ENCODE measurements at regions not wholly inside any gene's neighbourhood (a gene's known extent, or its start where the extent isn't known, plus 50 kb on each side); places are given as distances from the start of the nearest gene placed in this dataset.

DNA sequence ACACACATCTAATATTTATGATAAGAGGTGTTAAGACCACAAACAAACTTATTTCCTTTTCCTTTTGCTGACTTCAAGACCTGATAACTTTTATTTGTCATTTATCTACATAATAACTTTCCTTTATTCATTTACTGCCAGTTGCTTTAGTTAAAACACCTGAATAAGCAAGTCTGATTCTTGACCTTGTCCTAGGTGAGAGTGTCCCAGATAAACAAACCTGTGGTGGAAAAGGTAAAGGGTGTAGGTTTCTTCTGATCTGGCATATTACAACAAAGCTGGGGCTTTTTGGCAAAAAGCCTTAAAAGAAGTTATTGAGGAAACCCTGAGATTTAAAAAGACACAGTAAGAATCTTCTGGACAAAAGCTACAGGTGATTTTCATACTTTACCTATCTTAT is 191.5 kb downstream of the ZBBX start:
- no peak overlapping the region for H2AFZ ChIP-seq (ENCODE audit: low read depth)
- H3K27ac ChIP-seq (ENCODE audit: low read depth in 2 of 2, low read length in 1 of 2) = no peak overlapping the region
- no peaks in the 10 kb centered on the region for H3K9me2 ChIP-seq
- TF ChIP-seq MEF2A (IDR thresholded peaks at IDR 0.05; ENCODE audit: borderline replicate concordance, low read depth) (no peak), NFIC (IDR thresholded peaks at IDR 0.05; ENCODE audit: borderline replicate concordance) (no peak), SIN3A (IDR thresholded peaks at IDR 0.05; ENCODE audit: borderline replicate concordance, low read depth, low read length) (no peak), GABPA (IDR thresholded peaks at IDR 0.05; ENCODE audit: low read depth) (no peak), EP300 (IDR thresholded peaks at IDR 0.05; ENCODE audit: borderline replicate concordance in 1 of 2, low read depth in 1 of 2, low read length in 1 of 2) (no peak), FOXJ3 (CRISPR knock-in tag; IDR thresholded peaks at IDR 0.05) (no peak), TAF1 (IDR thresholded peaks at IDR 0.05; ENCODE audit: borderline replicate concordance, low read depth, low read length) (no peak), EZH2phosphoT487 (IDR thresholded peaks at IDR 0.05; ENCODE audit: borderline replicate concordance, low read depth) (no peak), GATA2 (CRISPR knock-in tag; IDR thresholded peaks at IDR 0.05) (no peak), FOXM1 (IDR thresholded peaks at IDR 0.05; ENCODE audit: low read depth) (no peak), CHD2 (IDR thresholded peaks at IDR 0.05; ENCODE audit: low read length, partially characterized antibody) (no peak), MXI1 (IDR thresholded peaks at IDR 0.05; ENCODE audit: low read depth, low read length) (no peak)
- TF ChIP-seq, protein P1, sequence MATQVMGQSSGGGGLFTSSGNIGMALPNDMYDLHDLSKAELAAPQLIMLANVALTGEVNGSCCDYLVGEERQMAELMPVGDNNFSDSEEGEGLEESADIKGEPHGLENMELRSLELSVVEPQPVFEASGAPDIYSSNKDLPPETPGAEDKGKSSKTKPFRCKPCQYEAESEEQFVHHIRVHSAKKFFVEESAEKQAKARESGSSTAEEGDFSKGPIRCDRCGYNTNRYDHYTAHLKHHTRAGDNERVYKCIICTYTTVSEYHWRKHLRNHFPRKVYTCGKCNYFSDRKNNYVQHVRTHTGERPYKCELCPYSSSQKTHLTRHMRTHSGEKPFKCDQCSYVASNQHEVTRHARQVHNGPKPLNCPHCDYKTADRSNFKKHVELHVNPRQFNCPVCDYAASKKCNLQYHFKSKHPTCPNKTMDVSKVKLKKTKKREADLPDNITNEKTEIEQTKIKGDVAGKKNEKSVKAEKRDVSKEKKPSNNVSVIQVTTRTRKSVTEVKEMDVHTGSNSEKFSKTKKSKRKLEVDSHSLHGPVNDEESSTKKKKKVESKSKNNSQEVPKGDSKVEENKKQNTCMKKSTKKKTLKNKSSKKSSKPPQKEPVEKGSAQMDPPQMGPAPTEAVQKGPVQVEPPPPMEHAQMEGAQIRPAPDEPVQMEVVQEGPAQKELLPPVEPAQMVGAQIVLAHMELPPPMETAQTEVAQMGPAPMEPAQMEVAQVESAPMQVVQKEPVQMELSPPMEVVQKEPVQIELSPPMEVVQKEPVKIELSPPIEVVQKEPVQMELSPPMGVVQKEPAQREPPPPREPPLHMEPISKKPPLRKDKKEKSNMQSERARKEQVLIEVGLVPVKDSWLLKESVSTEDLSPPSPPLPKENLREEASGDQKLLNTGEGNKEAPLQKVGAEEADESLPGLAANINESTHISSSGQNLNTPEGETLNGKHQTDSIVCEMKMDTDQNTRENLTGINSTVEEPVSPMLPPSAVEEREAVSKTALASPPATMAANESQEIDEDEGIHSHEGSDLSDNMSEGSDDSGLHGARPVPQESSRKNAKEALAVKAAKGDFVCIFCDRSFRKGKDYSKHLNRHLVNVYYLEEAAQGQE (IDR thresholded peaks at IDR 0.05; ENCODE audit: low read depth, low read length) = no peak
- TF ChIP-seq, protein P2, sequence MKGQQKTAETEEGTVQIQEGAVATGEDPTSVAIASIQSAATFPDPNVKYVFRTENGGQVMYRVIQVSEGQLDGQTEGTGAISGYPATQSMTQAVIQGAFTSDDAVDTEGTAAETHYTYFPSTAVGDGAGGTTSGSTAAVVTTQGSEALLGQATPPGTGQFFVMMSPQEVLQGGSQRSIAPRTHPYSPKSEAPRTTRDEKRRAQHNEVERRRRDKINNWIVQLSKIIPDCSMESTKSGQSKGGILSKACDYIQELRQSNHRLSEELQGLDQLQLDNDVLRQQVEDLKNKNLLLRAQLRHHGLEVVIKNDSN (IDR thresholded peaks at IDR 0.05; ENCODE audit: borderline replicate concordance, low read depth) = no peak
- TF ChIP-seq, protein P3, sequence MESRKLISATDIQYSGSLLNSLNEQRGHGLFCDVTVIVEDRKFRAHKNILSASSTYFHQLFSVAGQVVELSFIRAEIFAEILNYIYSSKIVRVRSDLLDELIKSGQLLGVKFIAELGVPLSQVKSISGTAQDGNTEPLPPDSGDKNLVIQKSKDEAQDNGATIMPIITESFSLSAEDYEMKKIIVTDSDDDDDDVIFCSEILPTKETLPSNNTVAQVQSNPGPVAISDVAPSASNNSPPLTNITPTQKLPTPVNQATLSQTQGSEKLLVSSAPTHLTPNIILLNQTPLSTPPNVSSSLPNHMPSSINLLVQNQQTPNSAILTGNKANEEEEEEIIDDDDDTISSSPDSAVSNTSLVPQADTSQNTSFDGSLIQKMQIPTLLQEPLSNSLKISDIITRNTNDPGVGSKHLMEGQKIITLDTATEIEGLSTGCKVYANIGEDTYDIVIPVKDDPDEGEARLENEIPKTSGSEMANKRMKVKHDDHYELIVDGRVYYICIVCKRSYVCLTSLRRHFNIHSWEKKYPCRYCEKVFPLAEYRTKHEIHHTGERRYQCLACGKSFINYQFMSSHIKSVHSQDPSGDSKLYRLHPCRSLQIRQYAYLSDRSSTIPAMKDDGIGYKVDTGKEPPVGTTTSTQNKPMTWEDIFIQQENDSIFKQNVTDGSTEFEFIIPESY (IDR thresholded peaks at IDR 0.05; ENCODE audit: borderline replicate concordance, low read depth) = no peak
- TF ChIP-seq, protein P4, sequence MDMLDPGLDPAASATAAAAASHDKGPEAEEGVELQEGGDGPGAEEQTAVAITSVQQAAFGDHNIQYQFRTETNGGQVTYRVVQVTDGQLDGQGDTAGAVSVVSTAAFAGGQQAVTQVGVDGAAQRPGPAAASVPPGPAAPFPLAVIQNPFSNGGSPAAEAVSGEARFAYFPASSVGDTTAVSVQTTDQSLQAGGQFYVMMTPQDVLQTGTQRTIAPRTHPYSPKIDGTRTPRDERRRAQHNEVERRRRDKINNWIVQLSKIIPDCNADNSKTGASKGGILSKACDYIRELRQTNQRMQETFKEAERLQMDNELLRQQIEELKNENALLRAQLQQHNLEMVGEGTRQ (IDR thresholded peaks at IDR 0.05; ENCODE audit: borderline replicate concordance, low read depth, low read length) = no peak
- TF ChIP-seq, protein P5, sequence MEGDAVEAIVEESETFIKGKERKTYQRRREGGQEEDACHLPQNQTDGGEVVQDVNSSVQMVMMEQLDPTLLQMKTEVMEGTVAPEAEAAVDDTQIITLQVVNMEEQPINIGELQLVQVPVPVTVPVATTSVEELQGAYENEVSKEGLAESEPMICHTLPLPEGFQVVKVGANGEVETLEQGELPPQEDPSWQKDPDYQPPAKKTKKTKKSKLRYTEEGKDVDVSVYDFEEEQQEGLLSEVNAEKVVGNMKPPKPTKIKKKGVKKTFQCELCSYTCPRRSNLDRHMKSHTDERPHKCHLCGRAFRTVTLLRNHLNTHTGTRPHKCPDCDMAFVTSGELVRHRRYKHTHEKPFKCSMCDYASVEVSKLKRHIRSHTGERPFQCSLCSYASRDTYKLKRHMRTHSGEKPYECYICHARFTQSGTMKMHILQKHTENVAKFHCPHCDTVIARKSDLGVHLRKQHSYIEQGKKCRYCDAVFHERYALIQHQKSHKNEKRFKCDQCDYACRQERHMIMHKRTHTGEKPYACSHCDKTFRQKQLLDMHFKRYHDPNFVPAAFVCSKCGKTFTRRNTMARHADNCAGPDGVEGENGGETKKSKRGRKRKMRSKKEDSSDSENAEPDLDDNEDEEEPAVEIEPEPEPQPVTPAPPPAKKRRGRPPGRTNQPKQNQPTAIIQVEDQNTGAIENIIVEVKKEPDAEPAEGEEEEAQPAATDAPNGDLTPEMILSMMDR (IDR thresholded peaks at IDR 0.05) = no peak
- H3F3A ChIP-seq (replicated peaks; ENCODE audit: insufficient read depth) = no peaks in the 10 kb centered on the region
- no peaks in the 10 kb centered on the region for H3K9me3 ChIP-seq
- ChIA-PET POLR2A (no interaction called here), CTCF (no interaction called here)
- no peaks in the 10 kb centered on the region for H3K27me3 ChIP-seq (ENCODE audit: insufficient read depth)
- no peaks in the 10 kb centered on the region for H3K36me3 ChIP-seq (replicated peaks in 1 of 2; ENCODE audit: control insufficient read depth in 1 of 2, insufficient read depth in 2 of 2, low read length in 1 of 2)
- no peaks in the 10 kb centered on the region for H4K20me1 ChIP-seq (ENCODE audit: insufficient read depth)
- no peaks in the 10 kb centered on the region for H3K4me1 ChIP-seq (ENCODE audit: control insufficient read depth in 1 of 2, insufficient read depth in 2 of 2, low read depth in 1 of 2, low read length in 1 of 2)
- H3K4me3 ChIP-seq (ENCODE audit: low read depth in 2 of 2, low read length in 1 of 2) = no peak overlapping the region
- H3K79me2 ChIP-seq (ENCODE audit: insufficient read depth) = no peaks in the 10 kb centered on the region
- H3K4me2 ChIP-seq = no peak overlapping the region
- no peak for DNase-seq
- H3K9ac ChIP-seq = no peak overlapping the region
